GM21423 (cell line): ENCODE measurements at regions not wholly inside any gene's neighbourhood (a gene's known extent, or its start where the extent isn't known, plus 50 kb on each side); places are given as distances from the start of the nearest gene placed in this dataset.
"Not testable (repeated sequence)": the region's sequence is repeated elsewhere in the genome, so short reads cannot be mapped to it uniquely, and the experiment has no call there.

Source experiments
- ATAC-seq: cut with Tn5 transposase; IDR thresholded peaks from one replicate; pipeline ENCODE4 v1.9.1; 2021; ENCODE audit warnings: mild to moderate bottlenecking, moderate library complexity; ENCODE audit not compliant: unreplicated experiment

DNA sequence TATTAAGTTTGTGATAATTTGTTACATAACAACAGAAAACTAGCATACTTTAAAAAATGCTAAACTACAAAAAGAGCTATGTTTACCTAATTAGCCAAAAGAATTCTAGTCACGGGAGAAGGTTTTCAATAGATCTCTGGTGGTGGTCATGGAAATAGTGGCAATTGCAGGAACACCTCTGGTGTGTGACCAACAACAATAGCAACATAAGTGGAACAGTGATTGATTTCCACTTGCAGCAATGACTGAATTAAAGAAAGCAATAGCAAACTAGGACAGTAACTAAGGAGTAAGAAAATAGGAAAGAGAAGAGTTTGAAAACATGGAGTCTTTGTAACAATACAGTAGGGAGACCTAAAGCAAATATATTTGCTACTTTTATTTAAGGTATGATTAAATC lies 171.3 kb upstream of the ADGRL4 start:
- ATAC-seq: no peak

DNA sequence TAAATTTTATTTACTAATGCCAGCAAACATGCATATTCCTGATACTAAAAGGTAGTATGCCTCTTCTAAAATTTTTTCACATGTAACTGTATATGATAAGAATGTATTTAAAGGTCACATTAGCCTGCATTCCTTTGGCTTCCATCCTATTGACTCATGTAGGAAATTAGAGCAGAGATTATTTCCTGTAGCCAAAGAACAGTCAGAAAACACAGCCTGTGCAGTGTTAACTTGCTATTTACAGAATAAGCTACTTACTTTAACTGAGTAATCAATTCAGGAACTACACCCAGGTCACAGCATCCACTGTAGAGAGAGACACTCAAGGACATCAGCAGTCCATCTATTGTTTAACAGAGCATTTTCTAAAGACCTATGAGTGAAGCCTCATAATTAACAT lies 154.5 kb upstream of the ADGRL4 start:
- no peak for ATAC-seq

DNA sequence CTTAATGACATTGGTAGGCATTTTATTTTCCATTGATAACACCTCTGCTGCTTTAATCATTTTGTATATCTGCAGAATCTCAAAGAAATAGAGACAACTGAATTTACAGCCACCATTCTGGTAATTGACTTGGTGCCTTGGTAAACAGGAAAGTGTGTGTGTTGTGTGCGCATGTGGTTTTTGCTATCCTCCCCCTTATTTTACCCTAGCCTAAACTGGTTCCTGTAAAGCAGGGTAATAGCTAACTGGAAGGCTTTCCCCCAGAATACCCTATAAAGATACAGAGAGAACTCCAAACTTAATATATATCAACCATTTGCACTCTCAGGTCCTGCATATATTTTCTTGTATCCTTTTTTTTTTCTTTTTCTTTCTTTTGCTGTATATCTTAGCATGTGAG lies 149.5 kb upstream of the ADGRL4 start:
- no peak for ATAC-seq

DNA sequence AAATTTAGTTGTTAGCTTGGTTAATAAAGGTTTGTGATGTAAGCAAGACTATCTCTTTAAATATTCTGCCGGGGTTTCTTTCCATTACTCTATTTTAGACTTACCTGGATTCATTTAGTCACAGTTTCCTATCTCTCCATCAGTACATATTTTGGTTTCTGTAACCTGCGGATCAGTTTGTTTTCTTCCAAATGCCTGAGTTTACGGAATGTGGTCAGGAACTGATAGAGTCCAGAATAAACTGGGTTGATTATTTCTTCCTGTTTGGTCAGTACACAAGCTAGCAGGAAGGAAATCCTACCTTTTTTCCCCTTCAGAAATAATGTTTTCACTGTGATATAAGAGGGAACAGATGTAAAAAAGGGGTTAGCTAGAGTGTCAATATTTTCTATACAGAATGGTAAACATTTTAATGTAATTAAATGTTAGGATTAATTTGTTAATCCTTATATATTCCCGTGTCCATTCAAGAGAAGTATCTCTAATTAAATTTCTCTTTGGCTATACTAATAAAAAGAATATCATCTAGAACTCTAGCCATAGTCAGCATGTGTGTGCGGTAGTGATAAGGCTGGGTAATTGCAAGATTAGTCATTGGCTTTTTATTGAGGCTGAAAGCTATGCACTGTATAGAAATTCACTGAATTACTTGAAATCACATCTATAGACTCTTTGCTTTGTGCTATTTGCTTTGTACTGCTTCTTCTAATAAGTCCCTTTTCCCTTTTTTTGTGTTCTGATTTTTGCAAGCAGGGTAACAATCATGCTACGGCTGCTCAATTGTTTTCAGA lies 144.7 kb upstream of the ADGRL4 start:
- ATAC-seq: no peak

DNA sequence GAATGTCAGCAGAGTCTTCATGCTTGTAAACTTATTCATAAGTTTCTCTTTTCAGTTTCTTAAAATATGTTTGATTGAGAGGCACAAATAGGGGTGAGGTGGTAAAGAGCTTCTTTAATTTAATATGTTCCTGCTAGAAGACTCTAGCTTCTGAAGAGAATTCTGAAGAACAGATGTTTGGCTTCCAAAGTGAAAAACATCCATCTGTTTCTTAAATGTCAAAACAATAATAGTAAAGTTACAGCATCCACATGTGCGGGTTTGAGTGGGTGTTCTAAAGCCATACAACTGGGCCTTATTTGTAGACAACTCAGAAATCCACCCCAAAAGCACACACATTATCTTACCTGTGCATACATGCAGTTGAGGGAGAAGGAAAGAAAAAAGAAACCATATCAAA lies 144.0 kb upstream of the ADGRL4 start:
- no peak for ATAC-seq

- not testable (repeated sequence) for ATAC-seq
These were observed 131.7 kb upstream of the ADGRL4 start for GRCh38 chr1:79138227-79138626.

DNA sequence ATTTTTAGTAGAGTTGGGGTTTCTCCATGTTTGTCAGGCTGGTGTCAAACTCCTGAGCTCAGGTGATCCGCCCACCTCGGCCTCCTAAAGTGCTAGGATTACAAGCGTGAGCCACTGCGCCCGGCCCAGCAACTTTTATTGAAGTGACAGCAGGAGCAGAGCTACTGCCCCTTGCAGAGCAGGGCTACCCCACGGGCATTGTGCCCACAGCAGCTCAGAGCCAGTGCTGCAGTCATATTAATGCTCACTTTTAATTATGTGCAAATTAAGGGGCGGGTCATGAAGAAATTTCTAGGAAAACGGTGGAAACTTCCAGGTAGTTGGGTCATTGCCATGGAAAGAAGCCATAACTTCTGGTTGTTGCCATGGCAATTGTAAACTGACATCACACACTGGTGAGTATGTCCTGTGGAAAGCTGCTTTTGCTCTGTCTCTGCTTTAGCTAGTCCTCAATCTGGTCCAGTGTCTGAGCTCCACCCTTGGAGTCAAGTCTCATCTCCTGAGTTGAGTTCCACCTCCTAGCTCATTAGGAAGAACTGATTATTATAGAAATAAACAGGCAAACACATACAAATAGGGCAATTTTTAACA lies 127.3 kb upstream of the ADGRL4 start:
- ATAC-seq: no peak

- no peak for ATAC-seq
These were observed 125.1 kb upstream of the ADGRL4 start for GRCh38 chr1:79131626-79132025.

GRCh38 chr1:79129914-79130313 lies 123.4 kb upstream of the ADGRL4 start:
- ATAC-seq: no peak

- no peak for ATAC-seq
These were observed 122.2 kb upstream of the ADGRL4 start for GRCh38 chr1:79128722-79129121.

DNA sequence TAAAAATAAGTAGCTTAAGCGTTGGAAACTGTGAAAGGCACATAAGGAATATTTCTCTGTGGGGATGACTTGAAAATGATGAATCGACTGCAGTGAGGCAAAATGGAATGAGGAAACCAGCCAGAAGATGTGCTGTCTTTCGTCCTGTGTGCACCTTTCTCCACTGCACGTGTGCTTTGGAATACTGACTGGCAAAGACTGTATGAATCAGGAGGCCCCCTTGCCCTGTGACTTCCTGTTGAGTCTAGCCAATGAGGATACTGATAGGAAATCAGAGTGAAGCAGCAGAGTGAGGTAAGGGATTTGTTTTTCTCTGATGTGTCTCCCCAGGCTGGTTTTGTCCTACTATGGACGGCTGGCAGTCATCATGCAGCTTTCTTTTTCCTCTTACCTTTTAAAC lies 118.2 kb upstream of the ADGRL4 start:
- ATAC-seq: no peak

GRCh38 chr1:79122521-79122920 lies 116.0 kb upstream of the ADGRL4 start:
- ATAC-seq: no peak

DNA sequence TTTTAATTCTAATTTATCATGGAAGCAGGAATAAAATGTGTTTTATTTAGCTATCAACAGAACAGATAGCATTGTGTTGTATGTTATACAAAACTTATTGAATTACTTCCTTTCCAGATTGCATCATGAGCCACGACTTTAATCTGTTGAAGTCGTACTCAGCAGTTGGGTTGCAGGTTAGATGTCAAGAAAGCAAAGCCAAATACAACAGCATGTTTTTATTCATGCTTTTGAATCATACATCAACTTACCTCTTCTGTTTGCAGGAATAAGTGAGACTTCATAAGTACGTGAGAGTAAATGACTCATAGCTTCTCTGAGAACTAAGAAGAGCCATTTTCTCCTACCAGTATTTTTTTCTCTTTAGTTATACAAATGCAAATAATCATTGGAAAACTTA lies 110.8 kb upstream of the ADGRL4 start:
- no peak for ATAC-seq

DNA sequence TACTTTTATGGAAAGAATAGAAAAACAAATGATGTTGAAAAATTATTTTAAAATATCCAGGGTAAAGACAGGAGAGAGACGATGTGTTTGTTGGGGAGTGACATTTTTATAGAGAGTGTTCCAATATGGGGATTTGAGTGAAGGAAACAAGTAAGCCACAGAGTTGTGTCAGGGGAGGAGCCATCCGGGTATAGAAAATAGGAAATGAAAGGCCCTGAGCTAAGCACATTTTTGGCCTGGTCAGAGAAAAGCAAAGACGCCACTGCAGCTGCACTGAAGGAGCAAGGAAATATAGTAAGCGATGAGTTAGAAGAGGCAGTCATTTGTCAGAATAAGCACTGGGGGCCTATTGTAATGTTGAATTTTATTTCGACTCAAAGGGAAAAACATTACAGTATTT lies 107.3 kb upstream of the ADGRL4 start:
- no peak for ATAC-seq

- ATAC-seq: no peak
These were observed 104.2 kb upstream of the ADGRL4 start for GRCh38 chr1:79110749-79111148.

- no peak for ATAC-seq
These were observed 102.9 kb upstream of the ADGRL4 start for GRCh38 chr1:79109445-79109844.

DNA sequence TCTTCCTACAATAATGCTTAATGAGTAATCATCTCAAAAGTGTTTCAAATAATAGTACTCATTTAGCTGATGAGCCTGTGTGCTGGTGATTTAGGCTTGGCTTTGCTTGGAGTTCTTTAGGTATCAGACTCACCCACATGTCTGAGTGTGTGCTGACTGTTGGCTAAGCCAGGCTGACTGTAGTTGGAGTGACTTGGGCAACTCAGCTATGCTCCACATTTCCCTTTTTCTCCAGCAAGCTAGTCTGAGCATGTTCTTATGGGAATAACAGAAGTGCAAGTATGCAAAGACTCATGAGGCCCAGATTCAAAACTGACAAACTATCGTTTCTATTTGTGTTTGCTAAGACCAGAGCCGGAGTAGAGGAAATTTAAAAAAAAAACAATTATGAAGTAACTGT lies 99.0 kb upstream of the ADGRL4 start:
- ATAC-seq: no peak

GRCh38 chr1:79104617-79105016 lies 98.1 kb upstream of the ADGRL4 start:
- no peak for ATAC-seq

DNA sequence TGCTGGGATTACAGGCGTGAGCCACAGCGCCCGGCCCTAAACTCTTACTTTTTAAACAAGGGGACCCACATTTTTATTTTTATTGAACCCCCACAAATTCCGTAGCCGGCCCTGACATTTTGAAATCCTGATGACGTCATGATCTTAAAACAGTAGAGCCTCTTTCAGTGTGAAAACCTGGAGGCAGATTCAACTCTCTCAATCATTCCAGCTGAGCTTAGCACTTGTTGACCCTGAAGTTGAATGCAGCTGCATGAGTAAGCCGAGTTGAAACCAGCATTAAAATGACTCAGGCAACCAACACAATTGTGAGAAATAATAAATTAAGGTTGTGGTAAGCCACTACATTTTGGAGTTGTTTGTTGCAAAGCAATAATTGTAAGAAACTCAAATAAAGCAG lies 93.9 kb upstream of the ADGRL4 start:
- ATAC-seq: no peak

DNA sequence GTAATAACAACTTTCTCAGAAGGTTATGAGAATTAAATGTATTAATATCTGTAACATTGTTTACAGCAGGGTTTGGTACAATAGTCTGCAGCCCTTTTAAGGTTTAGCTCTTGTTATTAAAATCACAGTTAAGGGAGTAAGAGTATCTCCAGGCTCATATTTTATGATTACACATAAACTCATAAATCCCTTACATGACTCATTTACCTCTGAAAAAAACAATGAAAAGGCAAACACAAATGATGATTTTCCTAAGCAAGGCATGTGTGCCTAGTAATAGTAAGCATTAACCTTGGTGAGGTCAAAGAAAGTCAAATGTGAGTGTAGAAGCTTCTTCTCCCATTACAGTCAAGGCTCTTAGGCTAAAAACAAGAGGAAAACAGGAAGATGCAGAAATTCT lies 84.5 kb upstream of the ADGRL4 start:
- ATAC-seq: no peak

GRCh38 chr1:79089946-79090345 lies 83.4 kb upstream of the ADGRL4 start:
- ATAC-seq: no peak

- ATAC-seq: no peak
These were observed 75.7 kb upstream of the ADGRL4 start for GRCh38 chr1:79082233-79082632.

DNA sequence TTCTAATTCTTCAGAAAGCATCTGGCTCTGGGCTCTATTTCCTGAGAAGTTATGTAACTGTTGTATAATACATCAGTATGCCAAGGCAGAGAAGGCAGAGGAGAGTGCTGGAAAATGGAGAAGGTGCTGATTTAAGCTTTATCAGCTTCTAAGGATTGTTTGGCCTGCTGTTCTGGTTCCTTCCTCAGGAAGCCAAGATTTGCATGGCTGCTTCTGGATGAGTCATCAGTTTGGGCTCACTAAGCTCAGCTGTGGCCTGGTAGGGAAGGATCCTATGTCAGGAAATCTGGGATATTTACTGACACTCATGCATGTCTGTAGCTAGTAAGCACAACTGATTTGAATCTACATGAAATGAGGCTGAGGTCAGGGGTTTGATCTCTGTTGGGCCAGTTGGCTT lies 73.2 kb upstream of the ADGRL4 start:
- no peak for ATAC-seq
